ENCODE measurements at regions not wholly inside any gene's neighbourhood (a gene's known extent, or its start where the extent isn't known, plus 50 kb on each side); places are given as distances from the start of the nearest gene placed in this dataset.
A peak's percentile ranks its signal among the peaks of the same experiment; 100 is the strongest.

- Histone ChIP-seq H3K27me3 (ENCODE audit: control insufficient read depth in 1 of 2, insufficient read depth in 2 of 2, low read length in 1 of 2) (no peaks in the 10 kb centered on the region), H3K27ac (ENCODE audit: low read depth in 1 of 2, low read length in 2 of 2) (peak overlapping the region; percentile 71 to 79), H3K4me1 (ENCODE audit: control insufficient read depth in 1 of 2, insufficient read depth in 2 of 2, low read length in 2 of 2) (peaks cover 2 to 5% of the 10 kb centered on the region in 2 donors), H3K36me3 (ENCODE audit: control insufficient read depth in 1 of 2, insufficient read depth in 2 of 2, low read length in 1 of 2) (peaks cover 0 to 5% of the 10 kb centered on the region in 2 donors), H3K4me3 (ENCODE audit: low read length in 2 of 2) (no peak overlapping the region), H3K9me3 (ENCODE audit: control insufficient read depth, low read length) (peaks cover 2% of the 10 kb centered on the region)
- ATAC-seq (ENCODE audit: low FRiP score) (no peak), DNase-seq (no peak)
- intact Hi-C loops (cut with DNase I): loop anchor here in 1 of 2 donors (5.0 kb wide), 1 partner anchor 42 kb away; no protein-coding TSS in a partner anchor
- 37 to 48% methylated on average over 3 of the region's 3 CpGs for WGBS, 2 donors
Measured at GRCh38 chr21:28804089-28804670, 188.5 kb downstream of the LTN1 start.

- Histone ChIP-seq H3K9me3 (ENCODE audit: control insufficient read depth, low read length) (peaks cover 1% of the 10 kb centered on the region), H3K27me3 (ENCODE audit: control insufficient read depth in 1 of 2, insufficient read depth in 2 of 2, low read length in 1 of 2) (no peaks in the 10 kb centered on the region), H3K4me1 (ENCODE audit: control insufficient read depth in 1 of 2, insufficient read depth in 2 of 2, low read length in 2 of 2) (peaks cover 5% of the 10 kb centered on the region in 2 donors), H3K36me3 (ENCODE audit: control insufficient read depth in 1 of 2, insufficient read depth in 2 of 2, low read length in 1 of 2) (no peaks in the 10 kb centered on the region), H3K4me3 (ENCODE audit: low read length in 2 of 2) (no peak overlapping the region), H3K27ac (ENCODE audit: low read depth in 1 of 2, low read length in 2 of 2) (no peak overlapping the region)
- DNase-seq (no peak), ATAC-seq (ENCODE audit: low FRiP score) (no peak)
- WGBS, 2 donors: 95 to 97% methylated on average over 1 of the region's 1 CpG
- intact Hi-C loops (cut with DNase I): loop anchor here in 1 of 2 donors (5.0 kb wide), 1 partner anchor 40 kb away; no protein-coding TSS in a partner anchor
Measured at GRCh38 chr21:28801906-28802305, 190.8 kb downstream of the LTN1 start.

GRCh38 chr21:28799926-28800325 lies 192.8 kb downstream of the LTN1 start:
- Histone ChIP-seq H3K4me1 (ENCODE audit: control insufficient read depth in 1 of 2, insufficient read depth in 2 of 2, low read length in 2 of 2) (peaks cover 4 to 5% of the 10 kb centered on the region in 2 donors), H3K9me3 (ENCODE audit: control insufficient read depth, low read length) (peaks cover 1% of the 10 kb centered on the region), H3K36me3 (ENCODE audit: control insufficient read depth in 1 of 2, insufficient read depth in 2 of 2, low read length in 1 of 2) (no peaks in the 10 kb centered on the region), H3K27me3 (ENCODE audit: control insufficient read depth in 1 of 2, insufficient read depth in 2 of 2, low read length in 1 of 2) (no peaks in the 10 kb centered on the region), H3K4me3 (ENCODE audit: low read length in 2 of 2) (no peak overlapping the region), H3K27ac (ENCODE audit: low read depth in 1 of 2, low read length in 2 of 2) (no peak overlapping the region)
- DNase-seq (no peak), ATAC-seq (ENCODE audit: low FRiP score) (no peak)
- WGBS, 2 donors: 90 to 94% methylated on average over 7 of the region's 7 CpGs
- intact Hi-C loops (cut with DNase I): loop anchor here in 1 of 2 donors (2.0 to 5.0 kb wide), 2 partner anchors 21 to 38 kb away; no protein-coding TSS in a partner anchor

GRCh38 chr21:28798798-28799197 lies 193.9 kb downstream of the LTN1 start:
- WGBS, 2 donors: 74 to 80% methylated on average over 1 of the region's 1 CpG
- H3K27me3 ChIP-seq (ENCODE audit: control insufficient read depth in 1 of 2, insufficient read depth in 2 of 2, low read length in 1 of 2): no peaks in the 10 kb centered on the region
- intact Hi-C loops (cut with DNase I): loop anchor here in 1 of 2 donors (2.0 kb wide), 1 partner anchor 20 kb away; no protein-coding TSS in a partner anchor
- peaks cover 4 to 5% of the 10 kb centered on the region in 2 donors for H3K4me1 ChIP-seq (ENCODE audit: control insufficient read depth in 1 of 2, insufficient read depth in 2 of 2, low read length in 2 of 2)
- no peak overlapping the region for H3K4me3 ChIP-seq (ENCODE audit: low read length in 2 of 2)
- peaks cover 1% of the 10 kb centered on the region for H3K9me3 ChIP-seq (ENCODE audit: control insufficient read depth, low read length)
- no peak for ATAC-seq (ENCODE audit: low FRiP score)
- no peaks in the 10 kb centered on the region for H3K36me3 ChIP-seq (ENCODE audit: control insufficient read depth in 1 of 2, insufficient read depth in 2 of 2, low read length in 1 of 2)
- H3K27ac ChIP-seq (ENCODE audit: low read depth in 1 of 2, low read length in 2 of 2): no peak overlapping the region
- no peak for DNase-seq

- H3K27ac ChIP-seq (ENCODE audit: low read depth in 1 of 2, low read length in 2 of 2): no peak overlapping the region
- no peaks in the 10 kb centered on the region for H3K36me3 ChIP-seq (ENCODE audit: control insufficient read depth in 1 of 2, insufficient read depth in 2 of 2, low read length in 1 of 2)
- 81 to 82% methylated on average over 1 of the region's 1 CpG for WGBS, 2 donors
- no peak overlapping the region for H3K4me3 ChIP-seq (ENCODE audit: low read length in 2 of 2)
- ATAC-seq (ENCODE audit: low FRiP score) (no peak), DNase-seq (no peak)
- intact Hi-C loops (cut with DNase I): no loop called here
- H3K9me3 ChIP-seq (ENCODE audit: control insufficient read depth, low read length): peaks cover 1% of the 10 kb centered on the region
- H3K4me1 ChIP-seq (ENCODE audit: control insufficient read depth in 1 of 2, insufficient read depth in 2 of 2, low read length in 2 of 2): peaks cover 2 to 4% of the 10 kb centered on the region in 2 donors
- no peaks in the 10 kb centered on the region for H3K27me3 ChIP-seq (ENCODE audit: control insufficient read depth in 1 of 2, insufficient read depth in 2 of 2, low read length in 1 of 2)
Measured at GRCh38 chr21:28795251-28795650, 197.4 kb downstream of the LTN1 start.

GRCh38 chr21:28794371-28794851 lies 198.3 kb downstream of the LTN1 start:
- Histone ChIP-seq H3K27ac (ENCODE audit: low read depth in 1 of 2, low read length in 2 of 2) (no peak overlapping the region), H3K4me3 (ENCODE audit: low read length in 2 of 2) (no peak overlapping the region), H3K4me1 (ENCODE audit: control insufficient read depth in 1 of 2, insufficient read depth in 2 of 2, low read length in 2 of 2) (peaks cover 2 to 4% of the 10 kb centered on the region in 2 donors), H3K27me3 (ENCODE audit: control insufficient read depth in 1 of 2, insufficient read depth in 2 of 2, low read length in 1 of 2) (no peaks in the 10 kb centered on the region), H3K36me3 (ENCODE audit: control insufficient read depth in 1 of 2, insufficient read depth in 2 of 2, low read length in 1 of 2) (no peaks in the 10 kb centered on the region), H3K9me3 (ENCODE audit: control insufficient read depth, low read length) (peaks cover 1% of the 10 kb centered on the region)
- intact Hi-C loops (cut with DNase I): no loop called here
- 68 to 76% methylated on average over 2 of the region's 2 CpGs for WGBS, 2 donors
- DNase-seq (no peak), ATAC-seq (ENCODE audit: low FRiP score) (no peak)

GRCh38 chr21:28793043-28793442 lies 199.6 kb downstream of the LTN1 start:
- no peak overlapping the region for H3K27ac ChIP-seq (ENCODE audit: low read depth in 1 of 2, low read length in 2 of 2)
- no peak overlapping the region for H3K4me3 ChIP-seq (ENCODE audit: low read length in 2 of 2)
- peaks cover 2% of the 10 kb centered on the region in 2 donors for H3K4me1 ChIP-seq (ENCODE audit: control insufficient read depth in 1 of 2, insufficient read depth in 2 of 2, low read length in 2 of 2)
- intact Hi-C loops (cut with DNase I): loop anchor here in 1 of 2 donors (1.0 kb wide), 1 partner anchor 48 kb away; no protein-coding TSS in a partner anchor
- 15 to 42% methylated on average over 2 of the region's 2 CpGs for whole genome bisulfite sequencing, 2 donors
- H3K27me3 ChIP-seq (ENCODE audit: control insufficient read depth in 1 of 2, insufficient read depth in 2 of 2, low read length in 1 of 2): no peaks in the 10 kb centered on the region
- H3K9me3 ChIP-seq (ENCODE audit: control insufficient read depth, low read length): peaks cover 1% of the 10 kb centered on the region
- no peaks in the 10 kb centered on the region for H3K36me3 ChIP-seq (ENCODE audit: control insufficient read depth in 1 of 2, insufficient read depth in 2 of 2, low read length in 1 of 2)
- ATAC-seq (ENCODE audit: low FRiP score) (no peak), DNase-seq (no peak)

- Histone ChIP-seq H3K27ac (ENCODE audit: low read depth in 1 of 2, low read length in 2 of 2) (no peak overlapping the region), H3K27me3 (ENCODE audit: control insufficient read depth in 1 of 2, insufficient read depth in 2 of 2, low read length in 1 of 2) (no peaks in the 10 kb centered on the region), H3K4me1 (ENCODE audit: control insufficient read depth in 1 of 2, insufficient read depth in 2 of 2, low read length in 2 of 2) (peaks cover 0 to 2% of the 10 kb centered on the region in 2 donors), H3K4me3 (ENCODE audit: low read length in 2 of 2) (no peak overlapping the region), H3K9me3 (ENCODE audit: control insufficient read depth, low read length) (no peaks in the 10 kb centered on the region), H3K36me3 (ENCODE audit: control insufficient read depth in 1 of 2, insufficient read depth in 2 of 2, low read length in 1 of 2) (no peaks in the 10 kb centered on the region)
- DNase-seq: no peak
- WGBS, 2 donors: 94 to 95% methylated on average over 4 of the region's 4 CpGs
- ATAC-seq (ENCODE audit: low FRiP score): no peak
- intact Hi-C loops (cut with DNase I): no loop called here
Measured at GRCh38 chr21:28791595-28792282, 200.9 kb downstream of the LTN1 start.
